Suprapubic skin (tissue), 4 donors: ENCODE measurements at regions not wholly inside any gene's neighbourhood (a gene's known extent, or its start where the extent isn't known, plus 50 kb on each side); places are given as distances from the start of the nearest gene placed in this dataset.

Source experiments
- CTCF ChIP-seq, 2 donors: fragments of 200-600 bp in 1 of 2; fragments of 450-650 bp in 1 of 2; sonication (generic) in 1 of 2; IDR thresholded peaks; one replicate each; pipeline ENCODE4 v1.5.1; 2016 to 2019; ENCODE audit warnings: antibody characterized with exemption in 2 of 2, mild to moderate bottlenecking in 1 of 2, moderate library complexity in 1 of 2
- POLR2A ChIP-seq, 2 donors: fragments of 450-650 bp; IDR thresholded peaks; one replicate each; pipeline ENCODE4 v1.6.1; 2017; ENCODE audit warnings: antibody characterized with exemption in 2 of 2, mild to moderate bottlenecking in 2 of 2, moderate library complexity in 2 of 2
- POLR2AphosphoS5 ChIP-seq, 3 donors: sonication (generic); formaldehyde crosslinking; IDR thresholded peaks; one replicate each; pipeline ENCODE4 v1.6.1; 2017; ENCODE audit warnings: antibody characterized with exemption in 3 of 3

- TF ChIP-seq POLR2A (IDR thresholded peaks at IDR 0.05), result no peak
- TF ChIP-seq POLR2AphosphoS5 (IDR thresholded peaks at IDR 0.05), result peak in 2 of 3 donors; percentile 39 to 75
- TF ChIP-seq CTCF (IDR thresholded peaks at IDR 0.05), result peak; percentile 65 to 88
These were observed 363.3 kb upstream of the RPS23 start for GRCh38 chr5:82641331-82642003.
